ENCODE measurements at regions not wholly inside any gene's neighbourhood (a gene's known extent, or its start where the extent isn't known, plus 50 kb on each side); places are given as distances from the start of the nearest gene placed in this dataset.

DNA sequence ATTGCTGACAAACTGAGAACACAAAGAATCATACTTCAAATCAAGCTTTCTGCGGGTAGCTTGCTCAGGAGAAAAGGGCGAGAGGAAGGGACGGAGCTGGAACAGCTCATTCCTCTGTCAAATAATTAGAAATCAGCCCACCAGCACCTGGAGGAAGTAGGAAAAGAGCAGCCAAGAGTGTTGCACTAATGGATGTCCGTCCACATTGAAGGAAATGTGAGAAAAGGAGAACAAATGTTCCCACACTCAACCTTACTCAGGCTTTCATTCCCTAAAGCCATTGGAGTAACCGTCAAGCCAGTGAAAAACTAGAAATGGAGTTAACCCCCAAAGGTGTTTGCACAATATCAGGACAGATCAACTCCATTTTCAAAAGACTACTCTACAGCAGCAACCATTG lies 233.0 kb upstream of the PRKD1 start:
- TF ChIP-seq, protein P1, sequence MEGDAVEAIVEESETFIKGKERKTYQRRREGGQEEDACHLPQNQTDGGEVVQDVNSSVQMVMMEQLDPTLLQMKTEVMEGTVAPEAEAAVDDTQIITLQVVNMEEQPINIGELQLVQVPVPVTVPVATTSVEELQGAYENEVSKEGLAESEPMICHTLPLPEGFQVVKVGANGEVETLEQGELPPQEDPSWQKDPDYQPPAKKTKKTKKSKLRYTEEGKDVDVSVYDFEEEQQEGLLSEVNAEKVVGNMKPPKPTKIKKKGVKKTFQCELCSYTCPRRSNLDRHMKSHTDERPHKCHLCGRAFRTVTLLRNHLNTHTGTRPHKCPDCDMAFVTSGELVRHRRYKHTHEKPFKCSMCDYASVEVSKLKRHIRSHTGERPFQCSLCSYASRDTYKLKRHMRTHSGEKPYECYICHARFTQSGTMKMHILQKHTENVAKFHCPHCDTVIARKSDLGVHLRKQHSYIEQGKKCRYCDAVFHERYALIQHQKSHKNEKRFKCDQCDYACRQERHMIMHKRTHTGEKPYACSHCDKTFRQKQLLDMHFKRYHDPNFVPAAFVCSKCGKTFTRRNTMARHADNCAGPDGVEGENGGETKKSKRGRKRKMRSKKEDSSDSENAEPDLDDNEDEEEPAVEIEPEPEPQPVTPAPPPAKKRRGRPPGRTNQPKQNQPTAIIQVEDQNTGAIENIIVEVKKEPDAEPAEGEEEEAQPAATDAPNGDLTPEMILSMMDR (IDR thresholded peaks at IDR 0.05): no peak
- no peak for TF ChIP-seq ELF1 (IDR thresholded peaks at IDR 0.05)
- TF ChIP-seq, protein P2, sequence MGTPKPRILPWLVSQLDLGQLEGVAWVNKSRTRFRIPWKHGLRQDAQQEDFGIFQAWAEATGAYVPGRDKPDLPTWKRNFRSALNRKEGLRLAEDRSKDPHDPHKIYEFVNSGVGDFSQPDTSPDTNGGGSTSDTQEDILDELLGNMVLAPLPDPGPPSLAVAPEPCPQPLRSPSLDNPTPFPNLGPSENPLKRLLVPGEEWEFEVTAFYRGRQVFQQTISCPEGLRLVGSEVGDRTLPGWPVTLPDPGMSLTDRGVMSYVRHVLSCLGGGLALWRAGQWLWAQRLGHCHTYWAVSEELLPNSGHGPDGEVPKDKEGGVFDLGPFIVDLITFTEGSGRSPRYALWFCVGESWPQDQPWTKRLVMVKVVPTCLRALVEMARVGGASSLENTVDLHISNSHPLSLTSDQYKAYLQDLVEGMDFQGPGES (IDR thresholded peaks at IDR 0.05; ENCODE audit: low read depth, low read length): no peak
- no peak for TF ChIP-seq FOXM1 (IDR thresholded peaks at IDR 0.05; ENCODE audit: low read depth)
- TF ChIP-seq EP300 (IDR thresholded peaks at IDR 0.05; ENCODE audit: borderline replicate concordance in 1 of 2, low read depth in 1 of 2, low read length in 1 of 2): no peak
- no peak for TF ChIP-seq JUND (IDR thresholded peaks at IDR 0.05)
- TF ChIP-seq MEF2A (IDR thresholded peaks at IDR 0.05; ENCODE audit: borderline replicate concordance, low read depth): no peak
- TF ChIP-seq, protein P3, sequence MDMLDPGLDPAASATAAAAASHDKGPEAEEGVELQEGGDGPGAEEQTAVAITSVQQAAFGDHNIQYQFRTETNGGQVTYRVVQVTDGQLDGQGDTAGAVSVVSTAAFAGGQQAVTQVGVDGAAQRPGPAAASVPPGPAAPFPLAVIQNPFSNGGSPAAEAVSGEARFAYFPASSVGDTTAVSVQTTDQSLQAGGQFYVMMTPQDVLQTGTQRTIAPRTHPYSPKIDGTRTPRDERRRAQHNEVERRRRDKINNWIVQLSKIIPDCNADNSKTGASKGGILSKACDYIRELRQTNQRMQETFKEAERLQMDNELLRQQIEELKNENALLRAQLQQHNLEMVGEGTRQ (IDR thresholded peaks at IDR 0.05; ENCODE audit: borderline replicate concordance, low read depth, low read length): no peak
- no peak for TF ChIP-seq CHD2 (IDR thresholded peaks at IDR 0.05; ENCODE audit: low read length, partially characterized antibody)
- TF ChIP-seq RAD21 (IDR thresholded peaks at IDR 0.05; ENCODE audit: low read length): no peak
- TF ChIP-seq, protein P4, sequence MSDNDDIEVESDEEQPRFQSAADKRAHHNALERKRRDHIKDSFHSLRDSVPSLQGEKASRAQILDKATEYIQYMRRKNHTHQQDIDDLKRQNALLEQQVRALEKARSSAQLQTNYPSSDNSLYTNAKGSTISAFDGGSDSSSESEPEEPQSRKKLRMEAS (IDR thresholded peaks at IDR 0.05; ENCODE audit: low read depth): no peak

All from SK-N-SH (cell line).